Activated CD4-positive, alpha-beta T cell treated with anti-CD3 and anti-CD28 coated beads, Interleukin-2, amount 10 ng/mL, durations not matched to agents 7 days and 5 days (primary cell): ENCODE measurements at regions not wholly inside any gene's neighbourhood (a gene's known extent, or its start where the extent isn't known, plus 50 kb on each side); places are given as distances from the start of the nearest gene placed in this dataset.

ENCODE experiments used
- CTCF ChIA-PET: fragments of 350-600 bp; sonication (Branson Sonifier 250); formaldehyde crosslinking; loops from one replicate; lab custom pipeline; 2021; ENCODE audit warnings: antibody characterized with exemption; lab: Charles Lee
- POLR2A ChIA-PET: fragments of 350-600 bp; sonication (Branson Sonifier 250); formaldehyde crosslinking; loops from one replicate; lab custom pipeline; 2021; ENCODE audit warnings: antibody characterized with exemption; lab: Charles Lee
- DNase-seq: peaks from one replicate; pipeline ENCODE4 v3.0.0-alpha.2; 2020
- H3K27ac Mint-ChIP-seq: one replicate; pipeline ENCODE4 v1.8.0; 2021; ENCODE audit warnings: mild to moderate bottlenecking, moderate library complexity, mixed read lengths
- H3K27me3 Mint-ChIP-seq: one replicate; pipeline ENCODE4 v1.8.0; 2021; ENCODE audit warnings: mixed read lengths
- H3K36me3 Mint-ChIP-seq: one replicate; pipeline ENCODE4 v1.8.0; 2021; ENCODE audit warnings: low read depth, mixed read lengths
- H3K4me1 Mint-ChIP-seq: one replicate; pipeline ENCODE4 v1.8.0; 2021; ENCODE audit warnings: mixed read lengths
- H3K4me3 Mint-ChIP-seq: one replicate; pipeline ENCODE4 v1.8.0; 2021; ENCODE audit warnings: mild to moderate bottlenecking, moderate library complexity, mixed read lengths
- H3K9me3 Mint-ChIP-seq: one replicate; pipeline ENCODE4 v1.8.0; 2021; ENCODE audit warnings: mixed read lengths

- no peaks in the 10 kb centered on the region for H3K36me3 Mint-ChIP-seq
- no peaks in the 10 kb centered on the region for H3K27me3 Mint-ChIP-seq
- H3K4me1 Mint-ChIP-seq, result no peaks in the 10 kb centered on the region
- H3K9me3 Mint-ChIP-seq, result no peaks in the 10 kb centered on the region
- H3K4me3 Mint-ChIP-seq, result no peak overlapping the region
- ChIA-PET CTCF (interaction anchor here (0.9 kb wide), 1 partner anchor 36 kb away, joined by 4 read pairs; no protein-coding TSS in a partner anchor), POLR2A (no interaction called here)
- DNase-seq, result no peak
- H3K27ac Mint-ChIP-seq, result no peak overlapping the region
Measured at GRCh38 chr10:128894641-128895040, 572.4 kb upstream of the MGMT start.

- H3K36me3 Mint-ChIP-seq, result no peaks in the 10 kb centered on the region
- H3K9me3 Mint-ChIP-seq, result no peaks in the 10 kb centered on the region
- CTCF ChIA-PET, result interaction anchor here (0.9 kb wide), 1 partner anchor 35 kb away, joined by 4 read pairs; no protein-coding TSS in a partner anchor
- no peak overlapping the region for H3K4me3 Mint-ChIP-seq
- no peak for DNase-seq
- H3K27ac Mint-ChIP-seq, result no peak overlapping the region
- POLR2A ChIA-PET, result no interaction called here
- no peaks in the 10 kb centered on the region for H3K27me3 Mint-ChIP-seq
- H3K4me1 Mint-ChIP-seq, result no peaks in the 10 kb centered on the region
Measured at GRCh38 chr10:128895473-128895872, 571.6 kb upstream of the MGMT start.

- Mint-ChIP-seq H3K4me3 (no peak overlapping the region), H3K4me1 (no peaks in the 10 kb centered on the region), H3K27ac (no peak overlapping the region), H3K9me3 (no peaks in the 10 kb centered on the region), H3K36me3 (no peaks in the 10 kb centered on the region), H3K27me3 (no peaks in the 10 kb centered on the region)
- ChIA-PET POLR2A (no interaction called here), CTCF (no interaction called here)
- DNase-seq, result no peak
Measured at GRCh38 chr10:128896116-128896795, 570.8 kb upstream of the MGMT start.

- H3K36me3 Mint-ChIP-seq, result no peaks in the 10 kb centered on the region
Measured at GRCh38 chr10:128896963-128897362, 570.1 kb upstream of the MGMT start.

GRCh38 chr10:128897401-128898129 is 569.5 kb upstream of the MGMT start:
- H3K27me3 Mint-ChIP-seq, result no peaks in the 10 kb centered on the region
- DNase-seq, result no peak
- POLR2A ChIA-PET, result no interaction called here
- CTCF ChIA-PET, result no interaction called here
- no peak overlapping the region for H3K4me3 Mint-ChIP-seq
- peaks cover 4% of the 10 kb centered on the region for H3K4me1 Mint-ChIP-seq
- H3K27ac Mint-ChIP-seq, result no peak overlapping the region
- no peaks in the 10 kb centered on the region for H3K9me3 Mint-ChIP-seq
- no peaks in the 10 kb centered on the region for H3K36me3 Mint-ChIP-seq

More at GRCh38 chr10:128896963-128897362, 570.1 kb upstream of the MGMT start:
- Mint-ChIP-seq H3K4me1 (peaks cover 1% of the 10 kb centered on the region), H3K27me3 (no peaks in the 10 kb centered on the region), H3K27ac (no peak overlapping the region), H3K4me3 (no peak overlapping the region), H3K9me3 (no peaks in the 10 kb centered on the region)
- DNase-seq, result no peak
- CTCF ChIA-PET, result no interaction called here
- POLR2A ChIA-PET, result no interaction called here

GRCh38 chr10:128898133-128898915 is 568.7 kb upstream of the MGMT start:
- CTCF ChIA-PET, result no interaction called here
- Mint-ChIP-seq H3K36me3 (no peaks in the 10 kb centered on the region), H3K4me3 (no peak overlapping the region), H3K4me1 (peaks cover 4% of the 10 kb centered on the region), H3K27me3 (no peaks in the 10 kb centered on the region), H3K9me3 (no peaks in the 10 kb centered on the region), H3K27ac (no peak overlapping the region)
- DNase-seq, result no peak
- POLR2A ChIA-PET, result no interaction called here

GRCh38 chr10:128898916-128899195 is 568.2 kb upstream of the MGMT start:
- Mint-ChIP-seq H3K9me3 (no peaks in the 10 kb centered on the region), H3K4me1 (peaks cover 4% of the 10 kb centered on the region), H3K36me3 (no peaks in the 10 kb centered on the region), H3K4me3 (no peak overlapping the region), H3K27ac (no peak overlapping the region), H3K27me3 (no peaks in the 10 kb centered on the region)
- ChIA-PET CTCF (no interaction called here), POLR2A (no interaction called here)
- DNase-seq, result no peak

- no peaks in the 10 kb centered on the region for H3K36me3 Mint-ChIP-seq
- POLR2A ChIA-PET, result no interaction called here
- no peaks in the 10 kb centered on the region for H3K27me3 Mint-ChIP-seq
- H3K9me3 Mint-ChIP-seq, result no peaks in the 10 kb centered on the region
- H3K27ac Mint-ChIP-seq, result no peak overlapping the region
- no peak for DNase-seq
- H3K4me3 Mint-ChIP-seq, result no peak overlapping the region
- CTCF ChIA-PET, result no interaction called here
- peaks cover 4% of the 10 kb centered on the region for H3K4me1 Mint-ChIP-seq
Measured at GRCh38 chr10:128900456-128900855, 566.6 kb upstream of the MGMT start.

- Mint-ChIP-seq H3K36me3 (no peaks in the 10 kb centered on the region), H3K9me3 (no peaks in the 10 kb centered on the region), H3K27ac (no peak overlapping the region), H3K4me3 (no peak overlapping the region), H3K27me3 (no peaks in the 10 kb centered on the region), H3K4me1 (peaks cover 4% of the 10 kb centered on the region)
- POLR2A ChIA-PET, result no interaction called here
- DNase-seq, result no peak
- CTCF ChIA-PET, result no interaction called here
Measured at GRCh38 chr10:128901236-128901635, 565.8 kb upstream of the MGMT start.

GRCh38 chr10:128902031-128902710 is 564.9 kb upstream of the MGMT start:
- no peak overlapping the region for H3K4me3 Mint-ChIP-seq
- ChIA-PET POLR2A (no interaction called here), CTCF (no interaction called here)
- DNase-seq, result no peak
- no peaks in the 10 kb centered on the region for H3K9me3 Mint-ChIP-seq
- H3K36me3 Mint-ChIP-seq, result no peaks in the 10 kb centered on the region
- H3K27ac Mint-ChIP-seq, result no peak overlapping the region
- no peaks in the 10 kb centered on the region for H3K27me3 Mint-ChIP-seq
- peaks cover 4% of the 10 kb centered on the region for H3K4me1 Mint-ChIP-seq

- H3K27me3 Mint-ChIP-seq, result no peaks in the 10 kb centered on the region
- H3K4me1 Mint-ChIP-seq, result peaks cover 15% of the 10 kb centered on the region
- ChIA-PET CTCF (no interaction called here), POLR2A (no interaction called here)
- H3K36me3 Mint-ChIP-seq, result no peaks in the 10 kb centered on the region
- H3K4me3 Mint-ChIP-seq, result no peak overlapping the region
- H3K27ac Mint-ChIP-seq, result no peak overlapping the region
- DNase-seq, result no peak
- no peaks in the 10 kb centered on the region for H3K9me3 Mint-ChIP-seq
Measured at GRCh38 chr10:128907155-128907941, 559.7 kb upstream of the MGMT start.

GRCh38 chr10:128908099-128908498 is 558.9 kb upstream of the MGMT start:
- peak overlapping the region; percentile 66 for H3K27ac Mint-ChIP-seq
- no peaks in the 10 kb centered on the region for H3K36me3 Mint-ChIP-seq
- no peaks in the 10 kb centered on the region for H3K9me3 Mint-ChIP-seq
- H3K27me3 Mint-ChIP-seq, result no peaks in the 10 kb centered on the region
- DNase-seq, result peak; percentile 11
- no peak overlapping the region for H3K4me3 Mint-ChIP-seq
- POLR2A ChIA-PET, result no interaction called here
- CTCF ChIA-PET, result no interaction called here
- H3K4me1 Mint-ChIP-seq, result peaks cover 17% of the 10 kb centered on the region
